Esophagus (tissue), 2 donors: ENCODE measurements at regions not wholly inside any gene's neighbourhood (a gene's known extent, or its start where the extent isn't known, plus 50 kb on each side); places are given as distances from the start of the nearest gene placed in this dataset.
"Not testable (repeated sequence)": the region's sequence is repeated elsewhere in the genome, so short reads cannot be mapped to it uniquely, and the experiment has no call there.

ENCODE experiments used
- H3K27ac ChIP-seq, 2 donors: one replicate each; pipeline ENCODE4 v1.5.1; 2013; ENCODE audit warnings: low read depth in 2 of 2, mild to moderate bottlenecking in 2 of 2, inconsistent platforms in 1 of 2, low read length in 1 of 2, moderate library complexity in 1 of 2
- H3K27me3 ChIP-seq, 2 donors: one replicate each; pipeline ENCODE4 v1.6.1; 2013; ENCODE audit warnings: low read length in 2 of 2, control low read depth in 1 of 2, mild to moderate bottlenecking in 1 of 2; ENCODE audit not compliant: insufficient read depth in 2 of 2, control insufficient read depth in 1 of 2
- H3K36me3 ChIP-seq, 2 donors: one replicate each; pipeline ENCODE4 v1.6.1; 2013; ENCODE audit warnings: low read length in 1 of 2; ENCODE audit not compliant: control insufficient read depth in 2 of 2, insufficient read depth in 2 of 2
- H3K4me1 ChIP-seq, 2 donors: one replicate each; pipeline ENCODE4 v1.6.1; 2013; ENCODE audit warnings: low read length in 1 of 2; ENCODE audit not compliant: control insufficient read depth in 2 of 2, insufficient read depth in 2 of 2
- H3K4me3 ChIP-seq, 2 donors: one replicate each; pipeline ENCODE4 v1.5.1; 2013; ENCODE audit warnings: low read length in 2 of 2, mild to moderate bottlenecking in 2 of 2, low read depth in 1 of 2, moderate library complexity in 1 of 2
- H3K9me3 ChIP-seq, 2 donors: one replicate each; pipeline ENCODE4 v1.6.1; 2013; ENCODE audit warnings: mild to moderate bottlenecking in 2 of 2, low read depth in 1 of 2, low read length in 1 of 2, moderate library complexity in 1 of 2; ENCODE audit not compliant: control insufficient read depth in 2 of 2, insufficient read depth in 1 of 2
- WGBS, 2 donors: extraction: QIAGEN DNeasy Blood & Tissue Kit; methylation state at CpG; one replicate each; pipeline ENCODE4 v1.1.7; 2013; 5-methylcytosine and 5-hydroxymethylcytosine counted together
- donor health status: healthy with polysubstance abuse.
- donor health status: Bipolar disorder and iron deficiency.

- no peak overlapping the region for H3K27ac ChIP-seq
- WGBS, 2 donors = 88 to 93% methylated on average over 5 of the region's 5 CpGs
- no peak overlapping the region for H3K4me3 ChIP-seq
- no peaks in the 10 kb centered on the region for H3K9me3 ChIP-seq
- no peaks in the 10 kb centered on the region for H3K27me3 ChIP-seq
- no peaks in the 10 kb centered on the region for H3K36me3 ChIP-seq
- no peaks in the 10 kb centered on the region for H3K4me1 ChIP-seq
These were observed 101.3 kb upstream of the LYPLAL1 start for GRCh38 chr1:219072329-219072728.

- Histone ChIP-seq H3K27ac (no peak overlapping the region), H3K9me3 (no peaks in the 10 kb centered on the region), H3K27me3 (no peaks in the 10 kb centered on the region), H3K4me1 (no peaks in the 10 kb centered on the region), H3K36me3 (no peaks in the 10 kb centered on the region), H3K4me3 (no peak overlapping the region)
- 79 to 94% methylated on average over 5 of the region's 5 CpGs for WGBS, 2 donors
These were observed 99.5 kb upstream of the LYPLAL1 start for GRCh38 chr1:219074084-219074728.

- Histone ChIP-seq H3K9me3 (no peaks in the 10 kb centered on the region), H3K4me1 (no peaks in the 10 kb centered on the region), H3K36me3 (no peaks in the 10 kb centered on the region), H3K27ac (no peak overlapping the region), H3K4me3 (no peak overlapping the region), H3K27me3 (no peaks in the 10 kb centered on the region)
- 76 to 85% methylated on average over 2 of the region's 2 CpGs for WGBS, 2 donors
These were observed 98.4 kb upstream of the LYPLAL1 start for GRCh38 chr1:219075121-219075879.

- no peaks in the 10 kb centered on the region for H3K36me3 ChIP-seq
These were observed 97.2 kb upstream of the LYPLAL1 start for GRCh38 chr1:219076326-219076937.

GRCh38 chr1:219077767-219078166 is 95.9 kb upstream of the LYPLAL1 start:
- WGBS, 2 donors = 92 to 95% methylated on average over 3 of the region's 3 CpGs
- H3K27ac ChIP-seq, H3K4me3 ChIP-seq, H3K27me3 ChIP-seq, H3K36me3 ChIP-seq, H3K9me3 ChIP-seq, H3K4me1 ChIP-seq: not testable (repeated sequence)

More at GRCh38 chr1:219076326-219076937, 97.2 kb upstream of the LYPLAL1 start:
- H3K4me1 ChIP-seq = no peaks in the 10 kb centered on the region
- H3K27me3 ChIP-seq = no peaks in the 10 kb centered on the region
- no peak overlapping the region for H3K4me3 ChIP-seq
- 85% methylated on average over 1 of the region's 1 CpG for WGBS, 2 donors
- no peak overlapping the region for H3K27ac ChIP-seq
- no peaks in the 10 kb centered on the region for H3K9me3 ChIP-seq

GRCh38 chr1:219081943-219082925 is 91.4 kb upstream of the LYPLAL1 start:
- Histone ChIP-seq H3K9me3 (no peaks in the 10 kb centered on the region), H3K27me3 (no peaks in the 10 kb centered on the region), H3K36me3 (no peaks in the 10 kb centered on the region), H3K4me3 (no peak overlapping the region), H3K4me1 (no peaks in the 10 kb centered on the region), H3K27ac (no peak overlapping the region)
- 85 to 86% methylated on average over 7 of the region's 7 CpGs for WGBS, 2 donors

- Histone ChIP-seq H3K27me3 (no peaks in the 10 kb centered on the region), H3K27ac (no peak overlapping the region), H3K4me3 (no peak overlapping the region), H3K4me1 (no peaks in the 10 kb centered on the region), H3K9me3 (no peaks in the 10 kb centered on the region), H3K36me3 (no peaks in the 10 kb centered on the region)
- WGBS, 2 donors = 87 to 94% methylated on average over 1 of the region's 1 CpG
These were observed 90.0 kb upstream of the LYPLAL1 start for GRCh38 chr1:219083631-219084030.

GRCh38 chr1:219085082-219085481 is 88.6 kb upstream of the LYPLAL1 start:
- H3K36me3 ChIP-seq = no peaks in the 10 kb centered on the region
- no peaks in the 10 kb centered on the region for H3K9me3 ChIP-seq
- no peaks in the 10 kb centered on the region for H3K27me3 ChIP-seq
- 85 to 86% methylated on average over 3 of the region's 3 CpGs for WGBS, 2 donors
- H3K4me1 ChIP-seq = no peaks in the 10 kb centered on the region
- no peak overlapping the region for H3K4me3 ChIP-seq
- H3K27ac ChIP-seq = no peak overlapping the region

- no peaks in the 10 kb centered on the region for H3K4me1 ChIP-seq
- WGBS, 2 donors = 73 to 89% methylated on average over 1 of the region's 1 CpG
These were observed 87.7 kb upstream of the LYPLAL1 start for GRCh38 chr1:219085988-219086387.

More at GRCh38 chr1:219085988-219086387, 87.7 kb upstream of the LYPLAL1 start:
- H3K4me3 ChIP-seq = no peak overlapping the region
- H3K9me3 ChIP-seq = no peaks in the 10 kb centered on the region
- no peaks in the 10 kb centered on the region for H3K36me3 ChIP-seq
- H3K27me3 ChIP-seq = no peaks in the 10 kb centered on the region
- no peak overlapping the region for H3K27ac ChIP-seq
